GM13976 (cell line): ENCODE measurements at regions not wholly inside any gene's neighbourhood (a gene's known extent, or its start where the extent isn't known, plus 50 kb on each side); places are given as distances from the start of the nearest gene placed in this dataset.

Experiments
- DNase-seq: peaks from one replicate; pipeline ENCODE4 v3.0.0; 2012; ENCODE audit warnings: low spot score
- CTCF ChIP-seq: IDR thresholded peaks from 2 replicates; pipeline ENCODE4 v1.5.1; 2012; ENCODE audit warnings: borderline replicate concordance, mild to moderate bottlenecking; ENCODE audit not compliant: insufficient read depth; ENCODE audit errors: extremely low read depth, missing control alignments, control extremely low read depth
- in situ Hi-C: fragments of 300-500 bp; cut with MboI; formaldehyde crosslinking; loops from one replicate; pipeline ENCODE4 v1.12.0; 2022; ENCODE audit warnings: low sequenced_read_pairs, mixed read lengths, inconsistent platforms; ENCODE audit not compliant: unreplicated experiment

- TF ChIP-seq CTCF, result no peak
- in situ Hi-C loops, result no loop called here
- DNase-seq, result no peak
Measured at GRCh38 chr4:177718514-177718913, 276.3 kb upstream of the AGA start.

DNA sequence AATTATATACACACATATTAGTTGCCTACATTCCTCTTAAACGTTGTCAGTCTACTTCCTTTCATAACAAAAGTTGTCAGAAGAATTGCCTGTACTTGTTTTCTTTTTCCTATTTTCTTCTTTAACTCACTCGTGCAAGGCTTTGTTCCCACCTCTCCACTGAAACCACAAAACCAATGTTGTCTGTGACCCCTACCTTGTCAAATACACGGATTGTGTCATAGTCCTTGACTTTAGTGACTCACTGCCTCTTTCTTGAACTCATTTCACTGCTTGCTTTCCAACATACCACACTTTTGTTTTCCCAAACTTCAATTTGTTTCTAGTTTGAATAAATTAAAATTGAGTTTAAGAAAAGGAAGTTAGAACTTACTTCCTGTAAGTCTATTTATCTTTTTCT lies 283.9 kb upstream of the AGA start:
- in situ Hi-C loops, result no loop called here
- TF ChIP-seq CTCF, result no peak
- DNase-seq, result no peak

DNA sequence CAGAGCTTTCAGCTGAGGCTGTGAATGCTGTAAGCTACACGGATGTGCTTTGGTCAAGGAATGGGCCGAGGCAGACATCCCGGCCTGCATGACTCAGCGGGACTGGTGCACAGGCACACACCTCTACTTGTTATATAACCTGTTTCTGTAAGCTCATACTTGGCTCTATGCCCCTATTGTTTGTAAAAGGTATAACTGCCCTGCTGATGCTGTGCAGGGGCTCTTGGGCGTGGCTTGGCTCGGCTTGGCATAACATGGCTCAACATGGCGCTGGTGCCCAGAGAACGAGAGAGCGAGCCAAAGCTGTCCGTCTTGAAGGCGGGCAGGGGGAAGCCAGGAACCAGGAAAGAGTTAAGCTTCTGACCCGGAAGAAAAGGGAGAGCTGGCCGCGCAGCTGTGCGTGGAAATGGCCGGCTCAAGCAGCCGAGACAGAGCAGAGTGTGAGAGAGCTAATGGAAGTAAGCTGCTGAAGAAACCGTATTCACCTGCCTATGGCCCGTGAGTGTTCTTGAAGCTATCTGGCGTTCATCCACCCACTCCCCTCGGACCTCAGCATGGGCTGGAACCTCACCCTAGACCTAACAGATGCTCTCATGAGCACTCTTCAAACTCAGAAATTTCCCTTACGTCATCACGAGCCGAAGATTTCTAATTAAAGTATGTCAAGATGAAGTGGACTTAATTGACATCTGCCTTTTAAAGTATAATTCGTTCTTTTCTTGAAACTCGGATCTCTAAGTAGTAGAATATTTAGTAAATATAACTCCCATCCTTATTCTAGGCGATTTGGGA lies 286.3 kb upstream of the AGA start:
- DNase-seq, result no peak

GRCh38 chr4:177729681-177730080 lies 287.4 kb upstream of the AGA start:
- TF ChIP-seq CTCF, result no peak
- in situ Hi-C loops, result no loop called here

More for the DNA sequence above, 286.3 kb upstream of the AGA start:
- in situ Hi-C loops, result no loop called here
- TF ChIP-seq CTCF, result no peak

GRCh38 chr4:177737387-177737940 lies 295.2 kb upstream of the AGA start:
- no peak for DNase-seq
- no peak for TF ChIP-seq CTCF
- in situ Hi-C loops, result no loop called here

More at GRCh38 chr4:177729681-177730080, 287.4 kb upstream of the AGA start:
- no peak for DNase-seq

DNA sequence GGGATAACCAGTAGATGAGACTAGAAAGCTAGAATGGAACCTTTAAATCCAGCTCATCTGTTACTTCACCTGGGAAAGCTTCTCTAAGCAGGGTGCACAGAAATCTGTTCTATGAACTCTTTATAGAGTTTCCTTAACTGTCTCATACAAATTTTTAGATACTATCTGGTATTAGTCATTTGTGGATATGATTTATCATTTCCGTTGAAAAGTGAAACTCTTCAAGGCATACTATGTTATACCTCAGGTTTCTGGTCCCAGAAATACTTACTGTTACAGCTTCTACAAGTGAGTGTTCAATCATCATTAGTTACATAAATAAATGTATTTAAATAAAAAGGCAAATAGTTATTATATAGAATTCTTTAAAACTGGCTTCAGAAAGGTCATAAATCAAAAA lies 298.3 kb upstream of the AGA start:
- DNase-seq, result no peak
- no peak for TF ChIP-seq CTCF
- in situ Hi-C loops, result no loop called here
